Natural killer cell (primary cell): ENCODE measurements at regions not wholly inside any gene's neighbourhood (a gene's known extent, or its start where the extent isn't known, plus 50 kb on each side); places are given as distances from the start of the nearest gene placed in this dataset.
"Not testable (repeated sequence)": the region's sequence is repeated elsewhere in the genome, so short reads cannot be mapped to it uniquely, and the experiment has no call there.

ENCODE experiments used
- ATAC-seq, 3 donors: fragments of 150-1000 bp in 2 of 3; fragments of 200-7000 bp in 1 of 3; cut with Tn5 transposase; 1 replicate in 1 of 3; 2 replicates in 2 of 3; pipeline ENCODE4 v1.10.0; 2021; ENCODE audit warnings: mild to moderate bottlenecking in 2 of 3, moderate library complexity in 2 of 3
- DNase-seq, 2 donors: peaks; one replicate each; pipeline versions ENCODE4 v3.0.0 to v3.0.0-alpha.2; 2013 to 2021; ENCODE audit warnings: mixed read lengths in 1 of 2
- H3K27ac ChIP-seq: one replicate; pipeline ENCODE4 v1.5.1; 2013; ENCODE audit warnings: mild to moderate bottlenecking, low read length
- H3K27me3 ChIP-seq: one replicate; pipeline ENCODE4 v1.6.1; 2013; ENCODE audit warnings: low read length; ENCODE audit not compliant: control insufficient read depth, insufficient read depth
- H3K36me3 ChIP-seq: one replicate; pipeline ENCODE4 v1.6.1; 2013; ENCODE audit warnings: low read length; ENCODE audit not compliant: control insufficient read depth, insufficient read depth
- H3K4me1 ChIP-seq: one replicate; pipeline ENCODE4 v1.6.1; 2013; ENCODE audit warnings: low read length; ENCODE audit not compliant: control insufficient read depth, insufficient read depth
- H3K4me3 ChIP-seq: one replicate; pipeline ENCODE4 v1.5.1; 2013; ENCODE audit warnings: low read length
- H3K9me3 ChIP-seq: one replicate; pipeline ENCODE4 v1.6.1; 2013; ENCODE audit warnings: low read length; ENCODE audit not compliant: control insufficient read depth, insufficient read depth
- H3K27ac Mint-ChIP-seq, 2 donors: one replicate each; pipeline ENCODE4 v1.8.0; 2022; ENCODE audit warnings: mild to moderate bottlenecking in 2 of 2, mixed read lengths in 2 of 2, moderate library complexity in 1 of 2
- H3K27me3 Mint-ChIP-seq, 2 donors: one replicate each; pipeline ENCODE4 v1.8.0; 2022; ENCODE audit warnings: low read depth in 2 of 2, mixed read lengths in 2 of 2
- H3K36me3 Mint-ChIP-seq: one replicate; pipeline ENCODE4 v1.8.0; 2022; ENCODE audit warnings: mixed read lengths
- H3K4me1 Mint-ChIP-seq, 2 donors: one replicate each; pipeline ENCODE4 v1.8.0; 2022; ENCODE audit warnings: mixed read lengths in 2 of 2
- H3K4me3 Mint-ChIP-seq: one replicate; pipeline ENCODE4 v1.8.0; 2022; ENCODE audit warnings: mild to moderate bottlenecking, moderate library complexity, mixed read lengths
- H3K9me3 Mint-ChIP-seq, 2 donors: one replicate each; pipeline ENCODE4 v1.8.0; 2022; ENCODE audit warnings: mixed read lengths in 2 of 2
- CTCF ChIP-seq: fragments of 200-600 bp; IDR thresholded peaks from one replicate; pipeline ENCODE4 v1.8.0; 2022; ENCODE audit warnings: antibody characterized with exemption
- whole genome bisulfite sequencing: methylation state at CpG from one replicate; pipeline ENCODE4 v1.1.7; 2013; ENCODE audit warnings: missing lambda C conversion rate; ENCODE audit not compliant: insufficient coverage; 5-methylcytosine and 5-hydroxymethylcytosine counted together
- intact Hi-C: fragments of 100-400 bp; cut with micrococcal nuclease; formaldehyde crosslinking; loops from one replicate; pipeline ENCODE4 v1.14.2; 2022

DNA sequence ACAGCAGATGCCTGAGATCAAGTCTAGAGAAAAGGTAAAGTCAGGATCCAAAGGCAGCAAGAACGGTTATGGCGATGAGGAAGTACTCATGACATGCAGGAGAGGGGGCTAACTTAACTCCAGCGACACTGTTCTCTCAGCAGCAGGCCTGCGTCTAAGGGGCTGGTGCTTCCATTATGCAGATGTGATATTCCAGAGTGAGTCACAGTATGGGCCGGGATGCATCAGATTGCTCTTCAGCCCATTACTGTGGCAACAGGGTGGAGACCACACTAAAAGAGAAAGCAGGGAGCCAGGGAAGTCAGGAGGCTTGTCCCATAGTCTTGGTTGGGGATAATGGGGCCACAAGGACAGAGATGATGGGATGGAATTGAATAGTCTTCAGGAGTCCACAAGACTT is 151.8 kb upstream of the NTF3 start:
- no peak for DNase-seq
- Mint-ChIP-seq H3K36me3 (no peaks in the 10 kb centered on the region), H3K4me1 (no peaks in the 10 kb centered on the region), H3K27me3 (peaks cover 0 to 8% of the 10 kb centered on the region in 2 donors), H3K4me3 (no peak overlapping the region), H3K27ac (no peak overlapping the region), H3K9me3 (peaks cover 0 to 2% of the 10 kb centered on the region in 2 donors)
- intact Hi-C loops: no loop called here
- no peaks in the 10 kb centered on the region for H3K9me3 ChIP-seq
- no peaks in the 10 kb centered on the region for H3K4me1 ChIP-seq
- H3K36me3 ChIP-seq: no peaks in the 10 kb centered on the region
- WGBS: 89% methylated on average over 5 of the region's 5 CpGs
- H3K27ac ChIP-seq: no peak overlapping the region
- no peak overlapping the region for H3K4me3 ChIP-seq
- no peak for TF ChIP-seq CTCF
- ATAC-seq: no peak
- no peaks in the 10 kb centered on the region for H3K27me3 ChIP-seq

DNA sequence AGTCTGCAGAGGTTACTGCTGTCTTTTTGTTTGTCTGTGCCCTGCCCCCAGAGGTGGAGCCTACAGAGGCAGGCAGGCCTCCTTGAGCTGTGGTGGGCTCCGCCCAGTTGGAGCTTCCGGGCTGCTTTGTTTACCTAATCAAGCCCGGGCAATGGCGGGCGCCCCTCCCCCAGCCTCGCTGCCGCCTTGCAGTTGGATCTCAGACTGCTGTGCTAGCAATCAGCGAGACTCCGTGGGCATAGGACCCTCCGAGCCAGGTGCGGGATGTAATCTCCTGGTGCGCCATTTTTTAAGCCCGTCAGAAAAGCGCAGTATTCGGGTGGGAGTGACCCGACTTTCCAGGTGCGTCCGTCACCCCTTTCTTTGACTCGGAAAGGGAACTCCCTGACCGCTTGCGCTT is 141.5 kb upstream of the NTF3 start:
- DNase-seq, H3K36me3 ChIP-seq, ATAC-seq, H3K27ac ChIP-seq, H3K36me3 Mint-ChIP-seq, H3K9me3 Mint-ChIP-seq, H3K27ac Mint-ChIP-seq, H3K4me3 Mint-ChIP-seq, H3K27me3 ChIP-seq, H3K4me3 ChIP-seq, intact Hi-C loops, H3K9me3 ChIP-seq, H3K27me3 Mint-ChIP-seq, H3K4me1 ChIP-seq, H3K4me1 Mint-ChIP-seq: not testable (repeated sequence)
- 88% methylated on average over 19 of the region's 21 CpGs for WGBS

- H3K4me1 ChIP-seq: no peaks in the 10 kb centered on the region
- H3K36me3 ChIP-seq: no peaks in the 10 kb centered on the region
- DNase-seq (no peak), ATAC-seq (no peak)
- no peaks in the 10 kb centered on the region for H3K9me3 ChIP-seq
- no peak for TF ChIP-seq CTCF
- WGBS: 85% methylated on average over 5 of the region's 5 CpGs
- no peaks in the 10 kb centered on the region for H3K27me3 ChIP-seq
- no peak overlapping the region for H3K27ac Mint-ChIP-seq
- H3K27ac ChIP-seq: no peak overlapping the region
- no peak overlapping the region for H3K4me3 ChIP-seq
- no peaks in the 10 kb centered on the region for H3K9me3 Mint-ChIP-seq
- peaks cover 5 to 7% of the 10 kb centered on the region in 2 donors for H3K27me3 Mint-ChIP-seq
- H3K36me3 Mint-ChIP-seq: no peaks in the 10 kb centered on the region
- H3K4me3 Mint-ChIP-seq: no peak overlapping the region
- intact Hi-C loops: no loop called here
- no peaks in the 10 kb centered on the region for H3K4me1 Mint-ChIP-seq
Measured at GRCh38 chr12:5292651-5293050, 139.3 kb upstream of the NTF3 start.

GRCh38 chr12:5293773-5294172 is 138.1 kb upstream of the NTF3 start:
- H3K36me3 ChIP-seq: no peaks in the 10 kb centered on the region
- Mint-ChIP-seq H3K27ac (no peak overlapping the region), H3K9me3 (no peaks in the 10 kb centered on the region), H3K4me3 (no peak overlapping the region), H3K4me1 (no peaks in the 10 kb centered on the region), H3K27me3 (peaks cover 5 to 7% of the 10 kb centered on the region in 2 donors), H3K36me3 (no peaks in the 10 kb centered on the region)
- no peak overlapping the region for H3K27ac ChIP-seq
- 66% methylated on average over 2 of the region's 2 CpGs for WGBS
- no peaks in the 10 kb centered on the region for H3K27me3 ChIP-seq
- DNase-seq: no peak
- no peak overlapping the region for H3K4me3 ChIP-seq
- intact Hi-C loops: no loop called here
- ATAC-seq: no peak
- TF ChIP-seq CTCF: no peak
- no peaks in the 10 kb centered on the region for H3K9me3 ChIP-seq
- no peaks in the 10 kb centered on the region for H3K4me1 ChIP-seq
